HL-60 (cell line): ENCODE measurements at regions not wholly inside any gene's neighbourhood (a gene's known extent, or its start where the extent isn't known, plus 50 kb on each side); places are given as distances from the start of the nearest gene placed in this dataset.

ENCODE experiments used
- DNase-seq, 2 experiments: peaks; one replicate each; pipeline ENCODE4 v3.0.0-alpha.2; 2010 to 2020; ENCODE audit warnings: low read depth in 1 of 2, low spot score in 1 of 2
- H3K27ac ChIP-seq: fragments of 250-450 bp; sonication (Bioruptor Pico); replicated peaks from 2 replicates; pipeline ENCODE4 v1.5.1; 2020; ENCODE audit warnings: mild to moderate bottlenecking, moderate library complexity
- H3K27me3 ChIP-seq: fragments of 250-450 bp; sonication (Bioruptor Pico); 2 replicates; pipeline ENCODE4 v1.5.1; 2021; ENCODE audit warnings: mild to moderate bottlenecking, moderate library complexity; ENCODE audit not compliant: insufficient read depth, poor library complexity, severe bottlenecking
- H3K4me3 ChIP-seq: replicated peaks from 2 replicates; pipeline ENCODE4 v1.5.1; 2011; ENCODE audit warnings: mild to moderate bottlenecking, control low read depth, low read length; ENCODE audit not compliant: insufficient read depth
- CTCF ChIP-seq: IDR thresholded peaks from one replicate; pipeline ENCODE4 v1.5.1; 2011; ENCODE audit warnings: low read length, control low read depth, inconsistent platforms; ENCODE audit not compliant: insufficient read depth
- GABPA ChIP-seq: IDR thresholded peaks from 2 replicates; pipeline ENCODE4 v1.6.1; 2012; ENCODE audit warnings: low read depth
- POLR2AphosphoS5 ChIP-seq: IDR thresholded peaks from 2 replicates; pipeline ENCODE4 v1.6.1; 2012; ENCODE audit warnings: low read depth
- SPI1 ChIP-seq: IDR thresholded peaks from 2 replicates; pipeline ENCODE4 v1.6.1; 2012; ENCODE audit warnings: low read depth, mild to moderate bottlenecking, borderline replicate concordance
- TF ChIP-seq, protein P1 (sequence below): IDR thresholded peaks from 2 replicates; pipeline ENCODE4 v1.6.1; 2012; ENCODE audit warnings: low read depth; ENCODE audit not compliant: insufficient replicate concordance

DNA sequence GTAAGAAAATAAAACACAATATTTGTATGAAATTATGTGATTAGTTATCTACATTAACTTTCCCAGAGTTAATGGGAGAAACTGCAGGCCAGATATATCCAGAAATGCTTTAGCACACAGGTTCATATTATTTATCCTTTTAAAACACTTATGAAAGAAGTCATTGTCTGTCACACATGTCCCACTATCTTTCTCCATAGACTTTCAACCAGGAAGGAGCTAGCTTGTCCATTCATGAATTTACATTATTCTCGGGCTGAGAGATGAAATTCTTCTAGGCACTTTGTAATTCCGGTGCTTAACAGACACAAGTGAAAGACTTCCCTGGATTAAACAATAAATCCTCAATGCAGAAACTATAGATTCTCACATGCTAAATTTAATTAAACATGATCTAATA is 1043.2 kb downstream of the CDH9 start:
- H3K27me3 ChIP-seq = no peaks in the 10 kb centered on the region
- TF ChIP-seq POLR2AphosphoS5 = no peak
- TF ChIP-seq, protein P1, sequence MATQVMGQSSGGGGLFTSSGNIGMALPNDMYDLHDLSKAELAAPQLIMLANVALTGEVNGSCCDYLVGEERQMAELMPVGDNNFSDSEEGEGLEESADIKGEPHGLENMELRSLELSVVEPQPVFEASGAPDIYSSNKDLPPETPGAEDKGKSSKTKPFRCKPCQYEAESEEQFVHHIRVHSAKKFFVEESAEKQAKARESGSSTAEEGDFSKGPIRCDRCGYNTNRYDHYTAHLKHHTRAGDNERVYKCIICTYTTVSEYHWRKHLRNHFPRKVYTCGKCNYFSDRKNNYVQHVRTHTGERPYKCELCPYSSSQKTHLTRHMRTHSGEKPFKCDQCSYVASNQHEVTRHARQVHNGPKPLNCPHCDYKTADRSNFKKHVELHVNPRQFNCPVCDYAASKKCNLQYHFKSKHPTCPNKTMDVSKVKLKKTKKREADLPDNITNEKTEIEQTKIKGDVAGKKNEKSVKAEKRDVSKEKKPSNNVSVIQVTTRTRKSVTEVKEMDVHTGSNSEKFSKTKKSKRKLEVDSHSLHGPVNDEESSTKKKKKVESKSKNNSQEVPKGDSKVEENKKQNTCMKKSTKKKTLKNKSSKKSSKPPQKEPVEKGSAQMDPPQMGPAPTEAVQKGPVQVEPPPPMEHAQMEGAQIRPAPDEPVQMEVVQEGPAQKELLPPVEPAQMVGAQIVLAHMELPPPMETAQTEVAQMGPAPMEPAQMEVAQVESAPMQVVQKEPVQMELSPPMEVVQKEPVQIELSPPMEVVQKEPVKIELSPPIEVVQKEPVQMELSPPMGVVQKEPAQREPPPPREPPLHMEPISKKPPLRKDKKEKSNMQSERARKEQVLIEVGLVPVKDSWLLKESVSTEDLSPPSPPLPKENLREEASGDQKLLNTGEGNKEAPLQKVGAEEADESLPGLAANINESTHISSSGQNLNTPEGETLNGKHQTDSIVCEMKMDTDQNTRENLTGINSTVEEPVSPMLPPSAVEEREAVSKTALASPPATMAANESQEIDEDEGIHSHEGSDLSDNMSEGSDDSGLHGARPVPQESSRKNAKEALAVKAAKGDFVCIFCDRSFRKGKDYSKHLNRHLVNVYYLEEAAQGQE = no peak
- no peak for TF ChIP-seq GABPA
- no peak for TF ChIP-seq CTCF
- no peak overlapping the region for H3K27ac ChIP-seq
- H3K4me3 ChIP-seq = no peak overlapping the region
- DNase-seq = no peak

DNA sequence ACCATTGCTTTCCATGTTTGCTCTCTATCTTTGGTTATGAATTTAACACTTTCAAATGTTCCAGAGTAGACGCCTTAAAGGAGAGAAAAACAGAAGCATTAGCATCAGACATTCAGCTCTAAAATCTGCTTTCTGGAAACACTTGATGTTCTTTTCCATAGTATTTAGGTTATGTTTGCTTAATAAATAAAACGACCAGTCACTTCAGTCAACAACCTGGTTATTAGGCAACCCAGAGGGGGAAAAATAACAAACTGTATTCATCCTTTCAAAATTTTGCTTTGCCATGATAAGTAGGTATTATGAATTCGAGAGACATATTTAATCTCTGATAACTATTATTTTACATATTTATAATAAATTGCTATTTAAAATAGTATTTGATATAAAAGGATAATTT is 1044.7 kb downstream of the CDH9 start:
- H3K4me3 ChIP-seq = no peak overlapping the region
- no peaks in the 10 kb centered on the region for H3K27me3 ChIP-seq
- no peak overlapping the region for H3K27ac ChIP-seq
- TF ChIP-seq POLR2AphosphoS5 (no peak), GABPA (no peak), CTCF (no peak), SPI1 (no peak)
- TF ChIP-seq, protein P1 = no peak
- no peak for DNase-seq

- H3K4me3 ChIP-seq = no peak overlapping the region
- no peak overlapping the region for H3K27ac ChIP-seq
- no peaks in the 10 kb centered on the region for H3K27me3 ChIP-seq
- no peak for TF ChIP-seq SPI1
- TF ChIP-seq CTCF = no peak
- TF ChIP-seq, protein P1 = no peak
- TF ChIP-seq POLR2AphosphoS5 = no peak
- TF ChIP-seq GABPA = no peak
- DNase-seq = no peak
These were observed 1046.7 kb downstream of the CDH9 start for GRCh38 chr5:25991639-25992038.
